ENCODE measurements at regions not wholly inside any gene's neighbourhood (a gene's known extent, or its start where the extent isn't known, plus 50 kb on each side); places are given as distances from the start of the nearest gene placed in this dataset.

DNA sequence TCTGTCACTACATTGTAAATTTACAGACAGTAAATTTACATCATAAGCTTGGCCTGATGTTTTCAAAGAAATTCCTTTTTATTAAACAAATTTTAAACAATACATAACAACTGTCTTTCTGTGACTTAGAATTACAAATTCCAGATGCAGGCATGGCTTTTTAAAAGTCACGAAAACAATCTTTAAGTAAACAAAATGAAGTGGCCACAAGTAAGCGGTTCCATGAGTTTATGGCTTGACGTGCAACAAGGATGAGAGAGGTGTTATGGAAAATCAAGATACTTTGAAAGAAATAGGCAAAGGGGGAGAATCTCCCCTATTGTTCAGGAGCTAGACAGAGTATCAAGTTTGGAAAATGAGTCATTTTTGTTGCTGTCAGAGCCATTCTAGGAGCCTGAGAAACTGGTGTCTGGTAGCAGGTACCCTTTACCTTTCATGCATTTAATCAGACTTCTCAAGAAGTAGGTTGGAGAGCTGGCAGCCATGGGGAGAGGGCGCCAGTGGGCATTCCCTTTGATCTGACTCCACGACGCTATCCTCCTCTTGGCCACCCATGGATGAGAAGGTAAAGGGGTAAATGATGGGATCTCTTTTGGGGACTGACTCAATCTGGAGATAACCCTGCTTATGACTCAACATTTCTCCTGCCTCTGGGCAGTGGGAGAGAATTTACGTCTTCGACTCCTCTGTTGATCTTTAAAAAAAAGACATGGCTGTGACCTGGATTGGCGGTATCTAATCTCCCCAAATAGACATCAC is 217.2 kb downstream of the SPRY1 start:
- TF ChIP-seq, protein P1, sequence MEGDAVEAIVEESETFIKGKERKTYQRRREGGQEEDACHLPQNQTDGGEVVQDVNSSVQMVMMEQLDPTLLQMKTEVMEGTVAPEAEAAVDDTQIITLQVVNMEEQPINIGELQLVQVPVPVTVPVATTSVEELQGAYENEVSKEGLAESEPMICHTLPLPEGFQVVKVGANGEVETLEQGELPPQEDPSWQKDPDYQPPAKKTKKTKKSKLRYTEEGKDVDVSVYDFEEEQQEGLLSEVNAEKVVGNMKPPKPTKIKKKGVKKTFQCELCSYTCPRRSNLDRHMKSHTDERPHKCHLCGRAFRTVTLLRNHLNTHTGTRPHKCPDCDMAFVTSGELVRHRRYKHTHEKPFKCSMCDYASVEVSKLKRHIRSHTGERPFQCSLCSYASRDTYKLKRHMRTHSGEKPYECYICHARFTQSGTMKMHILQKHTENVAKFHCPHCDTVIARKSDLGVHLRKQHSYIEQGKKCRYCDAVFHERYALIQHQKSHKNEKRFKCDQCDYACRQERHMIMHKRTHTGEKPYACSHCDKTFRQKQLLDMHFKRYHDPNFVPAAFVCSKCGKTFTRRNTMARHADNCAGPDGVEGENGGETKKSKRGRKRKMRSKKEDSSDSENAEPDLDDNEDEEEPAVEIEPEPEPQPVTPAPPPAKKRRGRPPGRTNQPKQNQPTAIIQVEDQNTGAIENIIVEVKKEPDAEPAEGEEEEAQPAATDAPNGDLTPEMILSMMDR (conservative IDR thresholded peaks at IDR 0.05 in 1 of 2, IDR thresholded peaks at IDR 0.05 in 1 of 2; ENCODE audit: extremely low read depth in 1 of 2, insufficient read depth in 1 of 2, low read depth in 1 of 2, low read length in 2 of 2) = no peak
- no peak for TF ChIP-seq EZH2 (IDR thresholded peaks at IDR 0.05; ENCODE audit: borderline replicate concordance, low read length)
